IPS-15b (cell line): ENCODE measurements at regions not wholly inside any gene's neighbourhood (a gene's known extent, or its start where the extent isn't known, plus 50 kb on each side); places are given as distances from the start of the nearest gene placed in this dataset.

Experiments used
- H3K27me3 ChIP-seq: one replicate; pipeline ENCODE4 v1.6.1; 2013; ENCODE audit warnings: low read length; ENCODE audit not compliant: control insufficient read depth, insufficient read depth
- H3K36me3 ChIP-seq: one replicate; pipeline ENCODE4 v1.6.1; 2013; ENCODE audit warnings: low read length; ENCODE audit not compliant: control insufficient read depth, insufficient read depth
- H3K4me1 ChIP-seq: one replicate; pipeline ENCODE4 v1.6.1; 2013; ENCODE audit warnings: mild to moderate bottlenecking, low read length; ENCODE audit not compliant: control insufficient read depth, insufficient read depth
- H3K4me3 ChIP-seq: one replicate; pipeline ENCODE4 v1.5.1; 2013; ENCODE audit warnings: low read depth, low read length
- H3K9ac ChIP-seq: one replicate; pipeline ENCODE4 v1.6.1; 2013; ENCODE audit warnings: low read depth, mild to moderate bottlenecking, low read length
- H3K9me3 ChIP-seq: one replicate; pipeline ENCODE4 v1.6.1; 2013; ENCODE audit warnings: mild to moderate bottlenecking, low read length; ENCODE audit not compliant: control insufficient read depth, insufficient read depth

DNA sequence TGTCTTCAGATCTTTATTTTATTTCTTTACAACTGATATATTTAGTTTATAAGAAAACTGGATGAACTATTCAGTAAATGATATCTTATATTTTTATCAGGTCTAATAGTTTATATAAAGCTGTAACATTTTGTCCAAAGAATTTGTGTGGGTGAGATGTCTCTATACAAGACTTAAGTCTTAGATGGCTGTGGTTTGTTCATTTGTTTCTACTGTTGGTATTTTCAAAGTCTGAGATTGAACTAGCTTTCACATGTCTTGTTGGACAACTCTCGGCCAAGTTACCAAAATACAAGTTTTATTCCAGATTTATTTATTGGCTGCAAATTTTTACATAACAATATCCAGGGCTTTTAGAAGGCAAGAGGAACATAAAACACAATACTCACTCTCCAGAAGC, 286.0 kb downstream of the NR2F1-AS1 start:
- Histone ChIP-seq H3K36me3 (no peaks in the 10 kb centered on the region), H3K9ac (no peak overlapping the region), H3K27me3 (no peaks in the 10 kb centered on the region), H3K4me1 (peaks cover under 1% of the 10 kb centered on the region), H3K9me3 (no peaks in the 10 kb centered on the region), H3K4me3 (no peak overlapping the region)

DNA sequence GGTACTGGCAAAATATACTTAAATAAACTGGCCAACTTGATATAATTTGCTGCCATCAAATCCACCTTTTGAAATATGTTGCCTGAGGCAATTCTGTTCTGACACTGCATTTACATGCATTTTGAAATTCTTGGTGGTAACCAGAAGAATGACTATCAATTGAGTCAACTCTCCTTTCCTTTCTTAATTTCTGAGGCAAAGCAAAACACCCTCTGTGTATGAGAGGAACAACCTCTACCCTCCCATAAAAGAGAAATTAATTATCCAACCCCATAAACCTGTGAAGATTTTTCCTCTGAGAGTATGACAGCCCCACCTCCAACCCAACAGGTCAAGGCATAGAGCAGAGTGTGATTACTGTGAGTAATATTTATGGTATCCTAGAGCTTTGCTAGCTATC, 286.8 kb downstream of the NR2F1-AS1 start:
- no peak overlapping the region for H3K9ac ChIP-seq
- no peak overlapping the region for H3K4me3 ChIP-seq
- no peaks in the 10 kb centered on the region for H3K9me3 ChIP-seq
- H3K36me3 ChIP-seq, result no peaks in the 10 kb centered on the region
- no peaks in the 10 kb centered on the region for H3K27me3 ChIP-seq
- H3K4me1 ChIP-seq, result no peaks in the 10 kb centered on the region

DNA sequence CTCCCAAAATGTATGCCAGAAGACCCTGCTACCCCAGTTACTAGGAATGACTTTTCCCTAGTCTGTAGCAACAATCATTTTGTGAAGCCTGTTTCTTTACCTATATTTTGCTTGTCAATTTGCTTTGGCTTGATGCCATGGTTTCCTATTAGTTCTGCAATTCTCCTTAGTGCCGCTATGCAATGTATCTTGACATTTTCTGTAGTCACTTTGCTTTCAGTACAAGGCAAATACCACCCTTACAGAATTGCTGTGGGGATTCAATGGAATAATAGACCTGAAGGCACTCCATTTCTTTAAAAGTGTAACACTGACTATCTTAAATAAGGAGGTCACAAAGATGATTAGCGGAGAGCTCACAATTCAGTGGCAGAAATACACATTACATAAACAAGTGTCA, 291.1 kb downstream of the NR2F1-AS1 start:
- Histone ChIP-seq H3K9ac (no peak overlapping the region), H3K27me3 (no peaks in the 10 kb centered on the region), H3K4me1 (no peaks in the 10 kb centered on the region), H3K36me3 (no peaks in the 10 kb centered on the region), H3K4me3 (no peak overlapping the region), H3K9me3 (no peaks in the 10 kb centered on the region)

DNA sequence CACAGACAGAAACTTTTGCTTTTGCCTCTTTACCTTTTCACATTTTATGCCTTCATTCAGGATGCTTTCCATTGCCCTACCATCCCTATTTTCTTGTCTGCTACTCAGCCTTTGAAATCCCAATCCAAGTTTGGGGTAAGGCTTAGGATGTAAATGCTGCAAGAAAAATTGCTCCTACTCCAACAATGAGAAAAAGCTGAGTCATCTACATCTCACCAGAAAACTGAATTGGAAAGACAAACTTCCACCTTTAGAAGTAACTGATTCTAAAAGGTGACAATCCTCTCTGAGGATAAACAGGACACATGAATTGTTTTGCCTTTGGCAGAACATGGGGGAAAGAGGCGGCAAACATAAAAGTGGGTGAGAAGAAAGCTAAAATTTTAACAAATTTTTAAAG, 295.6 kb downstream of the NR2F1-AS1 start:
- Histone ChIP-seq H3K36me3 (no peaks in the 10 kb centered on the region), H3K4me3 (no peak overlapping the region), H3K27me3 (no peaks in the 10 kb centered on the region), H3K9ac (no peak overlapping the region), H3K4me1 (no peaks in the 10 kb centered on the region), H3K9me3 (no peaks in the 10 kb centered on the region)

DNA sequence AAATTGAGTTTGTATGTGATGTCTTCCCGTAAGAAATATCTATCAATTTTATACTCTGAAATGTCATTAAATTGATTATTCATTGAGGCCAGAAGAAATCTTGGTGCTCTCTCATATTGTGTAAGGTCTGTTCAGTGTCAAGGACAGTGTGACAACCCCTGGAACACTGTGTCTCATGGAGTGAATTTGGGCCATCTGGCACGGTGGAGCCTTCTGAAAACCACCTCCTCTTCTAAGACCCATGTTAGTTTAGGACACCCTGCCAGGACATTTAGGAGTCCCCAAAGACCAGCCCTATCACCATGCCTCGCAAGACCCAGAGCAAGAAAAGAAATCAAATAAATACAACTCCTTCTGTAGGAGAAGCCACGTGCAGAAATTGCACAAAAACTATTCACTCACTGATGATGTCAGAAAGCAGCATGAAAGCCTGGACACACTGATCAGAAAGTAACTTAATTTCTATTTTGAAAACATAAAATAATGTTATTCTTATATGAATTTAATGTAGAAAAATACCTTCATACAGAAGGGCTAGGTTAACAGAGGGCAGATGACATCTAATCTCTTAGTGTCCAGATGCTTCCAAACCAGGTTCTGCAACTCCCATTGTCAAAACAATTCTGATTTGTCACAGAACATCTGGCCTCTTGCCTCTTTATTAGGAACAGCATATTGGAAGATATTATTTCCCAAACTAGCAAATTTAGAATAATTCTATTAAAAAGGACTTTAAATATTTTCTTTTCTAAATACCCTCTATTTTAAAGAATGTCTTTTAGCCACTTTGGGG, 298.8 kb downstream of the NR2F1-AS1 start:
- Histone ChIP-seq H3K4me1 (no peaks in the 10 kb centered on the region), H3K27me3 (no peaks in the 10 kb centered on the region), H3K4me3 (no peak overlapping the region), H3K9me3 (no peaks in the 10 kb centered on the region), H3K36me3 (no peaks in the 10 kb centered on the region), H3K9ac (no peak overlapping the region)

DNA sequence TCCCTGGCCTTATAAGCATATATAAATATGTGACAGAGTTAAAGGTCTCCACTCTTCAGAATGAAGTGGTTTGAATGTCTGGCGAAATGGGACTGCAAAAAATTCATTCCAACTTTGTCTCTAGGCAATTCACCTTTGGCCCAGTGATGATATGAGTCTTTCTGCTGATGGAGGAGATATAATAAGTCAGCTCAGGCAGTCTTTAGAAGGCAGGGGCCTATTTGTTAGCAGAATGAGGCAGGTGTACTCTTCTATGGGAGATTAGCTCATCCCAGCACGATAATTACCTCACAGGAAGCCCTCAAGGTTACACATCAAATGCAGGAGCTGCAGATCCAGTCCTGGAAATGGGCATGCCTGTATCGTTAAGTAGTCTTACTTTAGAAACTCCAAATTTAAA, 300.5 kb downstream of the NR2F1-AS1 start:
- Histone ChIP-seq H3K9ac (no peak overlapping the region), H3K4me3 (no peak overlapping the region), H3K27me3 (no peaks in the 10 kb centered on the region), H3K4me1 (no peaks in the 10 kb centered on the region), H3K9me3 (no peaks in the 10 kb centered on the region), H3K36me3 (no peaks in the 10 kb centered on the region)

DNA sequence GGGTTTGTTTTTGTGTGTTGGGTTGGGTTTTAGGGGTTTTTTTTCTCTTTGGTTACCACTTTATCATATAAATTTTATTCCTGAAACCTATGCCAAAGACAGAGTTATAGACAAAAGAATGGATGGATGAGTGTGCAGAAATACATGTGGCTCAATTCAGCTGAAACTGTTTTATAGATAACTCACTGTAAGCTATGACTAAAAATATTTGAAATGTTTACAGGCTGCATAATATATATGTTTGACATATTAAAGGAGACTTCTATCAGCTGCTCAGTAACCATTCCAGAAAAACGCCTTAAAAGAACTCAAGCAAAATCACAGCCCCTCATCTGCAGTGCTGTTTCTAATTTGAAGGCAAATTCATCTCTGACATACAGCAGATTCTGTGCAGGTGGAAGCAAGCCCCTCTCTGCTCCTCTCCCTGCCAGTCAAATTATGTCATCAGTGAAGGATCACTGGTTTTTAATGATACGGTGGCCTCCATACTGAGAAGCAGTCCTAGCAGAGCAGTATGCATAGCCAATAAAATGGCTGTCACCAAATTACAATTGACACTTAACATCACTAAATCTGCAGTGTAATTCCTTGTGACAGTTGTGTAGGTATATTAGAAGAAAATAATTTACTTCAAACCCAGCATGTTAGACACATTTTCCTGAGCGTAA, 301.6 kb downstream of the NR2F1-AS1 start:
- no peaks in the 10 kb centered on the region for H3K36me3 ChIP-seq
- no peak overlapping the region for H3K4me3 ChIP-seq
- no peaks in the 10 kb centered on the region for H3K27me3 ChIP-seq
- H3K9ac ChIP-seq, result no peak overlapping the region
- H3K4me1 ChIP-seq, result no peaks in the 10 kb centered on the region
- H3K9me3 ChIP-seq, result no peaks in the 10 kb centered on the region

DNA sequence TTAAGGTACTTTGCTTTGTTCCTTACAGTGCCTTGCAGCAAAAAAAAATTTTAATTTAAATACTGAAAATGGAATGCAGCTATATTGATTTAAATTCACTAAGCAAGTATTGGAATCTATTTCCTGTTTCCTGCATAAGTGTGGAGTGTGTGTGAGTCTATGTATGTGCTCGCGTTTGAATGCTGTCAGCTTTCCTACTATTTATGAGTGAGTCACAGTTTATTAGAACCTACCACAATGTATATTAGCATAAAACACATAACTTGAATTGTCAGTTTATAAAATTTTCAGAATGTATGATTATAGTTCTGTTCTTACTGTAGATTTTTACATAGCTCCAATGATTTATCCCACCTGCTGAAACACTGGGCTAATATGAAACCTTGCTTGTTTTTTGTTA, 302.1 kb downstream of the NR2F1-AS1 start:
- Histone ChIP-seq H3K4me1 (no peaks in the 10 kb centered on the region), H3K9me3 (no peaks in the 10 kb centered on the region), H3K36me3 (no peaks in the 10 kb centered on the region), H3K27me3 (no peaks in the 10 kb centered on the region), H3K9ac (no peak overlapping the region), H3K4me3 (no peak overlapping the region)

DNA sequence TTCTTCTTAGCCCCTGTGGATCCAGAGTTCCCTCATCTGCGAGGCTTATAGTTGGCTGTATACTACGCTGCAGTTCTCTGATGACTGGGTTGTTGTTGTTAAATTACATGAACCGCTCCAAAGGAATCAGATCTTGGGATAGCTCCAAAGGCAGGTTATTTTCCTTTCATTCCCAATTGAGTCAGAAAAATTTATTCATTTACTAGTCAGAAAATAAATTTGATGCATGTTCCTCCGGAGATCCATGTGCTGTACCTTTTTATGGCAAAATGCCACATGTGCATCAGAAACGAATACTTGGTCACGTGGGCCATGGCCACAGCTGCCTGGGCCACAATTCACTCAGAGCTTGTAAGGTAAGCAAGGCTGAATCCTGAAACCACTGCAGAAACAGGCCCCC, 304.0 kb downstream of the NR2F1-AS1 start:
- Histone ChIP-seq H3K4me3 (no peak overlapping the region), H3K9me3 (no peaks in the 10 kb centered on the region), H3K27me3 (no peaks in the 10 kb centered on the region), H3K9ac (no peak overlapping the region), H3K36me3 (no peaks in the 10 kb centered on the region), H3K4me1 (no peaks in the 10 kb centered on the region)

DNA sequence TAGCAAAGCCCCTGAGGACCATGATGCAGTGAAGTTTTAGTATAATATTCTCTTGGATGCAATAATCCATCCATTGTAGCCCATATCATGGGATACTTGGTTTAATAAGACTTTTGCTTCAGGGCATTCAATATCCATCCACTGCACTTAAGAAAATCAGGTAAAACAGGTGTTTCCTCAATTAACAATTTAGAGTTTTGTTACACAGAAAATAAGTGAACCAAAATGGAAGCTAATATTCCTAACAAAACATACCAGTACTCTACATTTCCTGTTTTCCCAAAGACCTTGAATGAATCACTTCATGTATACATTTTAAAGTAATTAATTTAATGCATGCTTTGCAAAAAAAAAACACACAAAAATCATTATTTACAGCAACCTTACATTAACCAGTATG, 305.6 kb downstream of the NR2F1-AS1 start:
- no peaks in the 10 kb centered on the region for H3K27me3 ChIP-seq

DNA sequence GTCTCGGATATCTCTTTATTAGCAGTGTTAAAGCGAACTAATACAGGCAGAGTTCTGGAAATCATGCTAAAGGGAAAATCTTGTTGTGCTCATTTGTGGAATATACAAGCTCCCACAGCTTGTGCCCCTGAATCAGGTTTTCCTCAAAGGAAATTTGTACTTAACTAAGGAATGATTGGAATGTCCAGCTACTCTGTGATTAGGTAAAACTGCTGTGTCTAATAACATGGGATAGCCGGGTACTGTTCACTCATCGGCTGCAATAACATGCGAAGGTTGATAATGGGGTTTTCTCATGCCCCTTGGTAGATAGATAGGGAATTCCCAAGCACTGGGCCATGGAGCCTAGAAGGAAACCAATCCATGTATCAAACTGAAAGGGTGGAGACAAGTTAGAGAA, 306.7 kb downstream of the NR2F1-AS1 start:
- H3K4me3 ChIP-seq, result no peak overlapping the region
- no peaks in the 10 kb centered on the region for H3K36me3 ChIP-seq
- H3K4me1 ChIP-seq, result no peaks in the 10 kb centered on the region
- H3K27me3 ChIP-seq, result no peaks in the 10 kb centered on the region
- H3K9me3 ChIP-seq, result no peaks in the 10 kb centered on the region
- no peak overlapping the region for H3K9ac ChIP-seq

More for the DNA sequence above, 305.6 kb downstream of the NR2F1-AS1 start:
- no peak overlapping the region for H3K4me3 ChIP-seq
- H3K9me3 ChIP-seq, result no peaks in the 10 kb centered on the region
- H3K36me3 ChIP-seq, result no peaks in the 10 kb centered on the region
- H3K4me1 ChIP-seq, result no peaks in the 10 kb centered on the region
- no peak overlapping the region for H3K9ac ChIP-seq

DNA sequence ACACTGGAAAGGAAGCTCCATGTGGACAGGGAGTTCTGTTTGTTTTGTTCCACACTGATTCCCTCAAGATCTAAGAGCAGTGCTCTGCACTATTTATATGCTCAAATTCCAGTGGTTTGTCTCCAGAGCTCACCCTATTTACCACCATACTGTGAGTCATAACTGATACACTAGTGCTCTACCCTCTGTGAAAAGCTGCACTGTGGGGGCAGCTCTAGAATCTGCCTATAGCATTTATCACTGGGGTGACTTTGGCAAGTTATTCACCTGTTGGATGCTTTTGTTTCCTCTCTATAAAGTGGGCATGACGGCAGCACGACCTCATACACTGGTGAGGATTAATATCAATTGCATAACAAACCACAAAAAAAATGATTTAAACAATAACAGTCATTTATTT, 307.8 kb downstream of the NR2F1-AS1 start:
- Histone ChIP-seq H3K36me3 (no peaks in the 10 kb centered on the region), H3K9ac (no peak overlapping the region), H3K4me3 (no peak overlapping the region), H3K4me1 (no peaks in the 10 kb centered on the region), H3K27me3 (no peaks in the 10 kb centered on the region), H3K9me3 (no peaks in the 10 kb centered on the region)
